Activated T-cell treated with anti-CD3 and anti-CD28 coated beads, Interleukin-2, amount 50 U/mL, for 24 hours (primary cell): ENCODE measurements at regions not wholly inside any gene's neighbourhood (a gene's known extent, or its start where the extent isn't known, plus 50 kb on each side); places are given as distances from the start of the nearest gene placed in this dataset.

Experiments used
- DNase-seq: peaks from one replicate; pipeline ENCODE4 v3.0.0-alpha.2; 2020
- H3K27ac Mint-ChIP-seq: 2 replicates; pipeline ENCODE4 v1.8.0; 2020; ENCODE audit warnings: mild to moderate bottlenecking, mixed read lengths
- H3K27me3 Mint-ChIP-seq: 2 replicates; pipeline ENCODE4 v1.8.0; 2020; ENCODE audit warnings: mixed read lengths
- H3K36me3 Mint-ChIP-seq: 2 replicates; pipeline ENCODE4 v1.8.0; 2020; ENCODE audit warnings: low read depth, mixed read lengths
- H3K4me1 Mint-ChIP-seq: 2 replicates; pipeline ENCODE4 v1.8.0; 2020; ENCODE audit warnings: low read depth, mixed read lengths
- H3K4me3 Mint-ChIP-seq: 2 replicates; pipeline ENCODE4 v1.8.0; 2020; ENCODE audit warnings: mild to moderate bottlenecking, moderate library complexity, mixed read lengths
- H3K9me3 Mint-ChIP-seq: 2 replicates; pipeline ENCODE4 v1.8.0; 2020; ENCODE audit warnings: mixed read lengths

- DNase-seq, result no peak
- peaks cover 9% of the 10 kb centered on the region for H3K9me3 Mint-ChIP-seq
- no peaks in the 10 kb centered on the region for H3K36me3 Mint-ChIP-seq
- H3K27me3 Mint-ChIP-seq, result no peaks in the 10 kb centered on the region
- H3K27ac Mint-ChIP-seq, result no peak overlapping the region
- H3K4me1 Mint-ChIP-seq, result no peaks in the 10 kb centered on the region
- H3K4me3 Mint-ChIP-seq, result no peak overlapping the region
These were observed 1034.6 kb upstream of the PCDH9 start for GRCh38 chr13:68264692-68265091.

GRCh38 chr13:68261105-68261504, 1031.0 kb upstream of the PCDH9 start:
- DNase-seq, result no peak
- Mint-ChIP-seq H3K4me3 (no peak overlapping the region), H3K9me3 (peaks cover 10% of the 10 kb centered on the region), H3K4me1 (no peaks in the 10 kb centered on the region), H3K36me3 (no peaks in the 10 kb centered on the region), H3K27me3 (no peaks in the 10 kb centered on the region), H3K27ac (no peak overlapping the region)

GRCh38 chr13:68257111-68257842, 1027.1 kb upstream of the PCDH9 start:
- DNase-seq, result no peak
- Mint-ChIP-seq H3K27ac (no peak overlapping the region), H3K4me1 (no peaks in the 10 kb centered on the region), H3K9me3 (peaks cover 19% of the 10 kb centered on the region), H3K4me3 (no peak overlapping the region), H3K27me3 (no peaks in the 10 kb centered on the region), H3K36me3 (no peaks in the 10 kb centered on the region)

GRCh38 chr13:68254151-68254550, 1024.0 kb upstream of the PCDH9 start:
- Mint-ChIP-seq H3K4me3 (no peak overlapping the region), H3K4me1 (no peaks in the 10 kb centered on the region), H3K27me3 (no peaks in the 10 kb centered on the region), H3K36me3 (no peaks in the 10 kb centered on the region), H3K27ac (no peak overlapping the region), H3K9me3 (peaks cover 22% of the 10 kb centered on the region)
- DNase-seq, result no peak

- Mint-ChIP-seq H3K4me1 (no peaks in the 10 kb centered on the region), H3K4me3 (no peak overlapping the region), H3K27ac (no peak overlapping the region), H3K9me3 (peaks cover 17% of the 10 kb centered on the region), H3K36me3 (no peaks in the 10 kb centered on the region), H3K27me3 (no peaks in the 10 kb centered on the region)
- DNase-seq, result no peak
These were observed 1004.1 kb upstream of the PCDH9 start for GRCh38 chr13:68234274-68234673.

GRCh38 chr13:68232351-68233130, 1002.4 kb upstream of the PCDH9 start:
- DNase-seq, result no peak
- peaks cover 19% of the 10 kb centered on the region for H3K9me3 Mint-ChIP-seq
- no peaks in the 10 kb centered on the region for H3K4me1 Mint-ChIP-seq
- no peaks in the 10 kb centered on the region for H3K27me3 Mint-ChIP-seq
- no peaks in the 10 kb centered on the region for H3K36me3 Mint-ChIP-seq
- H3K4me3 Mint-ChIP-seq, result no peak overlapping the region
- H3K27ac Mint-ChIP-seq, result no peak overlapping the region

GRCh38 chr13:68214691-68215415, 984.7 kb upstream of the PCDH9 start:
- peaks cover 18% of the 10 kb centered on the region for H3K9me3 Mint-ChIP-seq
- no peak overlapping the region for H3K4me3 Mint-ChIP-seq
- no peaks in the 10 kb centered on the region for H3K4me1 Mint-ChIP-seq
- H3K27ac Mint-ChIP-seq, result no peak overlapping the region
- no peaks in the 10 kb centered on the region for H3K27me3 Mint-ChIP-seq
- H3K36me3 Mint-ChIP-seq, result no peaks in the 10 kb centered on the region
- DNase-seq, result no peak

GRCh38 chr13:68199271-68199670, 969.1 kb upstream of the PCDH9 start:
- no peaks in the 10 kb centered on the region for H3K4me1 Mint-ChIP-seq
- H3K9me3 Mint-ChIP-seq, result peaks cover 5% of the 10 kb centered on the region
- H3K27ac Mint-ChIP-seq, result no peak overlapping the region
- no peaks in the 10 kb centered on the region for H3K27me3 Mint-ChIP-seq
- no peak overlapping the region for H3K4me3 Mint-ChIP-seq
- no peak for DNase-seq
- no peaks in the 10 kb centered on the region for H3K36me3 Mint-ChIP-seq

GRCh38 chr13:68190818-68191217, 960.7 kb upstream of the PCDH9 start:
- peaks cover 14% of the 10 kb centered on the region for H3K9me3 Mint-ChIP-seq
- H3K36me3 Mint-ChIP-seq, result no peaks in the 10 kb centered on the region
- no peak overlapping the region for H3K27ac Mint-ChIP-seq
- no peak overlapping the region for H3K4me3 Mint-ChIP-seq
- no peaks in the 10 kb centered on the region for H3K27me3 Mint-ChIP-seq
- DNase-seq, result no peak
- H3K4me1 Mint-ChIP-seq, result no peaks in the 10 kb centered on the region

- Mint-ChIP-seq H3K36me3 (no peaks in the 10 kb centered on the region), H3K4me1 (no peaks in the 10 kb centered on the region), H3K27ac (no peak overlapping the region), H3K27me3 (no peaks in the 10 kb centered on the region), H3K4me3 (no peak overlapping the region), H3K9me3 (peaks cover 10% of the 10 kb centered on the region)
- no peak for DNase-seq
These were observed 955.5 kb upstream of the PCDH9 start for GRCh38 chr13:68185444-68186141.

- H3K27ac Mint-ChIP-seq, result no peak overlapping the region
- DNase-seq, result no peak
- no peaks in the 10 kb centered on the region for H3K4me1 Mint-ChIP-seq
- no peaks in the 10 kb centered on the region for H3K36me3 Mint-ChIP-seq
- no peaks in the 10 kb centered on the region for H3K27me3 Mint-ChIP-seq
- no peak overlapping the region for H3K4me3 Mint-ChIP-seq
- H3K9me3 Mint-ChIP-seq, result peaks cover 17% of the 10 kb centered on the region
These were observed 946.3 kb upstream of the PCDH9 start for GRCh38 chr13:68176475-68176874.

GRCh38 chr13:68174893-68175292, 944.8 kb upstream of the PCDH9 start:
- Mint-ChIP-seq H3K36me3 (no peaks in the 10 kb centered on the region), H3K27ac (no peak overlapping the region), H3K4me1 (no peaks in the 10 kb centered on the region), H3K27me3 (no peaks in the 10 kb centered on the region), H3K4me3 (no peak overlapping the region), H3K9me3 (peaks cover 11% of the 10 kb centered on the region)
- DNase-seq, result no peak

GRCh38 chr13:68173111-68173510, 943.0 kb upstream of the PCDH9 start:
- H3K27ac Mint-ChIP-seq, result no peak overlapping the region
- no peak overlapping the region for H3K4me3 Mint-ChIP-seq
- no peaks in the 10 kb centered on the region for H3K4me1 Mint-ChIP-seq
- H3K9me3 Mint-ChIP-seq, result peaks cover 11% of the 10 kb centered on the region
- H3K27me3 Mint-ChIP-seq, result no peaks in the 10 kb centered on the region
- no peak for DNase-seq
- H3K36me3 Mint-ChIP-seq, result no peaks in the 10 kb centered on the region

GRCh38 chr13:68170961-68171360, 940.8 kb upstream of the PCDH9 start:
- Mint-ChIP-seq H3K4me3 (no peak overlapping the region), H3K9me3 (peaks cover 11% of the 10 kb centered on the region), H3K4me1 (no peaks in the 10 kb centered on the region), H3K27ac (no peak overlapping the region), H3K27me3 (no peaks in the 10 kb centered on the region), H3K36me3 (no peaks in the 10 kb centered on the region)
- no peak for DNase-seq
